Urinary bladder (tissue), 3 donors: ENCODE measurements at regions not wholly inside any gene's neighbourhood (a gene's known extent, or its start where the extent isn't known, plus 50 kb on each side); places are given as distances from the start of the nearest gene placed in this dataset.
"Not testable (repeated sequence)": the region's sequence is repeated elsewhere in the genome, so short reads cannot be mapped to it uniquely, and the experiment has no call there.

Experiments
- DNase-seq: peaks from one replicate; pipeline ENCODE4 v3.0.0-alpha.2; 2015; ENCODE audit errors: extremely low spot score
- H3K27ac ChIP-seq: one replicate; pipeline ENCODE4 v1.5.1; 2013; ENCODE audit warnings: low read depth, mild to moderate bottlenecking, moderate library complexity
- H3K36me3 ChIP-seq: one replicate; pipeline ENCODE4 v1.6.1; 2013; ENCODE audit warnings: mild to moderate bottlenecking, moderate library complexity; ENCODE audit not compliant: insufficient read depth
- H3K4me1 ChIP-seq: one replicate; pipeline ENCODE4 v1.6.1; 2013; ENCODE audit warnings: mild to moderate bottlenecking, moderate library complexity; ENCODE audit not compliant: insufficient read depth
- H3K4me3 ChIP-seq: one replicate; pipeline ENCODE4 v1.5.1; 2013; ENCODE audit warnings: low read depth, low read length
- WGBS: extraction: QIAGEN DNeasy Blood & Tissue Kit; methylation state at CpG from one replicate; pipeline ENCODE4 v1.1.7; 2013; 5-methylcytosine and 5-hydroxymethylcytosine counted together
- donor health status: healthy with polysubstance abuse.
- donor health status: healthy.

GRCh38 chr7:65616111-65616510 lies 242.5 kb downstream of the ZNF92 start:
- not testable (repeated sequence) for H3K36me3 ChIP-seq, DNase-seq, H3K4me3 ChIP-seq, H3K4me1 ChIP-seq, H3K27ac ChIP-seq
- WGBS, result 83% methylated on average over 3 of the region's 3 CpGs

DNA sequence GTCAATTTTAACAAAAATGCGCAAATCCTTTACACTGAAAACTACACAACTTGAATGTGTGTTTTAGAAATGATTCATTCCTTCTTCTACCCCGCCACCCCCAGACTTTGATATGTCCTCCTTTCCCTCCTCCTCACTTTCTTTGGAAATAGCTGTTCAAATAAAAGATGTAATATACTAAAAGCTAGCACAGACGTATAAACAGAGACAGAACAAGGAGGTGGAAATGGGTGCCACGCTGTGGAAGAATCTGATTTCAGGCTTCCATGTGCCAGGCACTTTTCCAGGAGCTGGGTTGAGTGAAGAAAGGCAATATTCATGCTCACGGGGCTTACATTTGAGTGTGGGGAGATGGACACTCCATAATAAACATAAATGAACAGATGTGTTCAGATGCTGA lies 246.6 kb downstream of the ZNF92 start:
- not testable (repeated sequence) for H3K4me3 ChIP-seq, DNase-seq, H3K36me3 ChIP-seq, H3K27ac ChIP-seq, H3K4me1 ChIP-seq
- WGBS, result 62% methylated on average over 5 of the region's 5 CpGs

DNA sequence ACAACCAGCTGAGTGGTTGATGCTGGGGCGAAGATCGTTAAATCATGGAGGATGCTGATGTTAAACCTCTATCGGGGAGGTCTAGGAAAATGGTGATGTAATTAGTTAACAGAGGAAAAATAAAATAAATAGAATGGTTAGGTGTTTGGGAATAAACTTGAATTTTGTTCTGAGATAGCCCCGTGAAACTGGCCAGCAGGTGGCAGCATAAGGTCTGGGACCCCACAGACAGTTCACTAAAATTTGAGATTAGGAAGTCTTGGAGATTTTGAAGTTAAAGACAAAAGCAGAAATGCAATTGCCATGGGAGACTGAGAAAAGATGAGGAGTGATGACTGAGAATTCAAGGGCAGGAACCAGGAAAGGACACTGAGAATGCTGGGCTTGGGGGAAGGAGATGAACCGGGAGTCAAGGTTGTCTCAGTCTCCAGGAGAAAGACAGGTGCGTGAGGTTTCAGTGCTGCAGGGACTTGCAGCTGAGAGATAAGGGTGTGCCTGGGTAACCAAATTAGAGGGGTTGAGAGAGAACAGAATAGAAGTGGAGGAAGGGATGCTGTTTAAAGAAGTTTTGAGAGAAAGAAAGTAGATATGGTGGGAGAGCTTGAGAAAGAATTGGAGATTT lies 248.0 kb downstream of the ZNF92 start:
- 27% methylated on average over 6 of the region's 6 CpGs for whole genome bisulfite sequencing
- not testable (repeated sequence) for H3K4me3 ChIP-seq, H3K27ac ChIP-seq, H3K36me3 ChIP-seq, DNase-seq, H3K4me1 ChIP-seq

DNA sequence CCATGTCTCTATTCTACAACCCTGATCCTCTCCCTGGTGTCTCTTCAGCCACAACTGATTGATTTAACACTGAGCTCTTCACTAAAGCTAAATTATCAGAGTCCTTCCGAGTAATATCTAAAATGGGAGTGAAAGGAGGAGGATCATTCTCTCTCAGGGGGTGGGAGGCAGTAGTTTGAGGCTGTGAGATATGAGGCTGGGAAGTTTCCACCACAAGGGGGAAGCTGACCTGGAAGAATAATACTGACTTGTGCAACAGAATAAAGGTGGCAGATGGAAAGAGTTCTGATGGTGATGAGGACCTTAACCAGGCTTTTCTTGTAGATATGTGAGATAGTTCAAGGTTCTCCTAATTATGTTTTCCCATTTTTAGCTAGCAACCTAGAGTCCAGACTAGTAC lies 241.6 kb upstream of the VKORC1L1 start:
- H3K4me3 ChIP-seq, H3K4me1 ChIP-seq, DNase-seq, H3K36me3 ChIP-seq, H3K27ac ChIP-seq: not testable (repeated sequence)
- whole genome bisulfite sequencing, result no CpG with 5 or more reads among the region's 1 CpG

- not testable (repeated sequence) for DNase-seq, H3K4me1 ChIP-seq, H3K36me3 ChIP-seq, H3K27ac ChIP-seq, H3K4me3 ChIP-seq
- WGBS, result no CpG with 5 or more reads among the region's 10 CpGs
Measured at GRCh38 chr7:65633587-65634404, 239.1 kb upstream of the VKORC1L1 start.

DNA sequence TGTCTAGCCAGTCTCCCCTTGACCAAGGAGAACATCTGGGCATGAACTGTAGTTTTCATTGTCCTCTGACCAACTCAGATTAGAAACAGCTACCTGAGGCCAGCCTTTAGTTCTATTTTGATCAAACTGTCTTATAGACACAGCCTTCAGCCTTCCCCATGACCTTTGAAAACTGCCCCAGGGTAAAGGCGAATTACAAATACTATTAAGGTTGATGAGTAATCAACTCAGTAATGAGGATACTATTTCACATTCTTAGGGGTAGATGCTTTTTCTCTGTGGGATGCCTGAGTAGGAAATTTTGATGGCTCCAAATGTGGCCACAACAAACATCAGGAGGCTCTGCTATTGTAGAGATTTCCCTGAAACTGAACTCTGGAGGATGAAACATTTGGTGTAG lies 234.0 kb upstream of the VKORC1L1 start:
- DNase-seq, H3K4me3 ChIP-seq, H3K36me3 ChIP-seq, H3K27ac ChIP-seq, H3K4me1 ChIP-seq: not testable (repeated sequence)
- WGBS, result no CpG with 5 or more reads among the region's 1 CpG

GRCh38 chr7:65639717-65640116 lies 233.2 kb upstream of the VKORC1L1 start:
- H3K36me3 ChIP-seq, H3K4me3 ChIP-seq, H3K4me1 ChIP-seq, H3K27ac ChIP-seq, DNase-seq: not testable (repeated sequence)
- WGBS, result no CpG with 5 or more reads among the region's 3 CpGs

GRCh38 chr7:65643498-65643897 lies 229.4 kb upstream of the VKORC1L1 start:
- not testable (repeated sequence) for DNase-seq, H3K27ac ChIP-seq, H3K4me3 ChIP-seq, H3K36me3 ChIP-seq, H3K4me1 ChIP-seq
- WGBS, result no CpG with 5 or more reads among the region's 5 CpGs

GRCh38 chr7:65647153-65647964 lies 225.5 kb upstream of the VKORC1L1 start:
- DNase-seq, H3K36me3 ChIP-seq, H3K4me3 ChIP-seq, H3K27ac ChIP-seq, H3K4me1 ChIP-seq: not testable (repeated sequence)
- WGBS, result no CpG with 5 or more reads among the region's 78 CpGs

- H3K4me3 ChIP-seq, DNase-seq, H3K27ac ChIP-seq, H3K36me3 ChIP-seq, H3K4me1 ChIP-seq: not testable (repeated sequence)
- WGBS, result 88% methylated on average over 2 of the region's 2 CpGs
Measured at GRCh38 chr7:65651174-65651573, 221.7 kb upstream of the VKORC1L1 start.

DNA sequence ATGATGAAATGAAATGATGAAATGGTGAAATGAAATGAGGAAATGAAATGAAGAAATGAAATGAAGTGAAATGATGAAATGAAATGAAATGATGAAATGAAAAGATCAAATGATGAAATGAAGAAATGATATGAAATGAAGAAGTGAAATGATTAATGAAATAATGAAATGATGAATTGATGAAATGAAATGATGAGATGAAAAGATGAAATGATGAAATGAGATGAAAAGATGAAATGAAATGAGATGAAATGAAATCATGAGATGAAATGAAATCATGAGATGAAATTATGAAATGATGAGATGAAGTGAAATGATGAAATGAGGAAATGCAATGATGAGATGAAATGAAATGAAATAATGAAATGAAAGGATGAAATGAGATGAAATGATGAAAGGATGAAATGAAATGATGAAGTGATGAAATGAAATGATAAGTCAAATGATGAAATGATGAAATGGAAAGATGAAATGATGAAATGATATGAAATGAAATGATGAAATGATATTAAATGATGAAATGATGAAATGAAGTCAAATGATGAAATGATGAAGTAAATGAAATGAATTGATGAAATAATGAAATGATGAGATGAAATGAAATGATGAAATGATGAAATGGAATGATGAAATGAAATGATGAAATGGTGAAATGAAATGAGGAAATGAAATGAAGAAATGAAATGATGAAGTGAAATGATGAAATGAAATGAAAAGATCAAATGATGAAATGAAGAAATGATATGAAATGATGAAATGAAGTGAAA lies 220.9 kb upstream of the VKORC1L1 start:
- not testable (repeated sequence) for H3K4me3 ChIP-seq, H3K27ac ChIP-seq, H3K36me3 ChIP-seq, H3K4me1 ChIP-seq, DNase-seq

DNA sequence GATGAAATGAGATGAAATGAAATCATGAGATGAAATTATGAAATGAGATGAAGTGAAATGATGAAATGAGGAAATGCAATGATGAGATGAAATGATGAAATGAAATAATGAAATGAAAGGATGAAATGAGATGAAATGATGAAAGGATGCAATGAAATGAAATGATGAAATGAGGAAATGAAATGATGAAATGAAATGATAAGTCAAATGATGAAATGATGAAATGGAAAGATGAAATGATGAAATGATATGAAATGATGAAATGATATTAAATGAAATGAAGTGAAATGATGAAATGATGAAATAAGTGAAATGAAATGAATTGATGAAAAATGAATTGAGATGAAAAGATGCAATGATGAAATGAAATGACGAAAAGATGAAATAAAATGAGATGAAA lies 220.2 kb upstream of the VKORC1L1 start:
- H3K4me1 ChIP-seq, H3K4me3 ChIP-seq, H3K36me3 ChIP-seq, DNase-seq, H3K27ac ChIP-seq: not testable (repeated sequence)
- no CpG with 5 or more reads among the region's 1 CpG for WGBS

DNA sequence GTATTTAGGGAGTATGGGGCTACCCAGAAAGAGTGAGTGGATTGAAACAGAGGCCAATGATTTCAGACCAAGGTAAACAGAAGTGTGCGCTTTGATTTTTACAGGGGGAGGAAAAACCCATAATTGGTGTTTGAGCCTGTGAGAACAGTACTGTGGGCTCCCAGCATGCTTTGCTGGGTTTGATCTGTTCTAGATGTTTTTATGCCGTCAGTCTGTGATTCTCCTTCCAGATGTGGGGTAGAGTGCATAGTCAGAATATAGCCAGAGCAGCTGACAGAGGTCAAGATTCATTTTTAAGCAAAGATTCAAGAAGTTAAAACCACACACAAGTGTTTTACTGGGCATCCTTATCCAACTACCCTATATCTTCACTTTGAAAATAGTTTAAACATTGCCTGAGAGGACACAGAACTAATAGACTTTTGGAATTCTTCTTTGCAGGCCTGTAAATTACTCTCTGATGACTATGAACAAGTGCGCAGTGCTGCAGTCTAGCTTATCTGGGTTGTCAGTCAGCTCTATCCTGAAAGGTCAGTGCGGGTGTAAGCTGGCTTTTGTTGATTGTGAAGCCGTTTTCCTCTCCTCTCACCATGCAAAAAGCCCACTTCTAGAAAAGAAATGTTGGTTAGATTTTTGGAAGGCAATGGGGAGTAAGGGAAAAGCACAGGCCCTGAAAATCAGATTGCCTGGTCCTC lies 216.2 kb upstream of the VKORC1L1 start:
- not testable (repeated sequence) for H3K4me1 ChIP-seq, H3K27ac ChIP-seq, H3K4me3 ChIP-seq, H3K36me3 ChIP-seq, DNase-seq
- no CpG with 5 or more reads among the region's 5 CpGs for WGBS
